CD4-positive, alpha-beta T cell (primary cell): ENCODE measurements at regions not wholly inside any gene's neighbourhood (a gene's known extent, or its start where the extent isn't known, plus 50 kb on each side); places are given as distances from the start of the nearest gene placed in this dataset.

Experiments
- ATAC-seq: fragments of 200-7000 bp; cut with Tn5 transposase; one replicate; pipeline ENCODE4 v1.10.0; 2022; ENCODE audit warnings: mild to moderate bottlenecking; ENCODE audit not compliant: poor library complexity
- CTCF ChIA-PET: fragments of 350-600 bp; sonication (Branson Sonifier 250); formaldehyde crosslinking; loops from one replicate; lab custom pipeline; 2021; ENCODE audit warnings: antibody characterized with exemption, inconsistent platforms; lab: Charles Lee
- POLR2A ChIA-PET: fragments of 350-600 bp; sonication (Branson Sonifier 250); formaldehyde crosslinking; loops from one replicate; lab custom pipeline; 2021; ENCODE audit warnings: antibody characterized with exemption, inconsistent platforms; lab: Charles Lee
- DNase-seq, 14 experiments: peaks; one replicate each; pipeline ENCODE4 v3.0.0-alpha.2; 2013 to 2020; ENCODE audit warnings: mixed read lengths in 2 of 14
- H3K27ac ChIP-seq, 2 donors: one replicate each; pipeline versions ENCODE4 v1.5.1 to v1.7.0; 2013; ENCODE audit warnings: low read length in 2 of 2, low read depth in 1 of 2, mild to moderate bottlenecking in 1 of 2
- H3K27me3 ChIP-seq, 2 experiments: 1 replicate in 1 of 2; 2 replicates in 1 of 2; pipeline versions ENCODE4 v1.6.1 to v1.7.0; 2013; ENCODE audit warnings: low read length in 2 of 2, control low read depth in 1 of 2, mild to moderate bottlenecking in 1 of 2, moderate library complexity in 1 of 2; ENCODE audit not compliant: insufficient read depth in 2 of 2, control insufficient read depth in 1 of 2
- H3K36me3 ChIP-seq: one replicate; pipeline ENCODE4 v1.6.1; 2013; ENCODE audit warnings: low read length, control low read depth; ENCODE audit not compliant: insufficient read depth
- H3K4me1 ChIP-seq: one replicate; pipeline ENCODE4 v1.6.1; 2013; ENCODE audit warnings: low read length, control low read depth; ENCODE audit not compliant: insufficient read depth
- H3K4me3 ChIP-seq: one replicate; pipeline ENCODE4 v1.5.1; 2013; ENCODE audit warnings: mild to moderate bottlenecking, low read length, moderate library complexity
- H3K9me3 ChIP-seq, 2 experiments: 1 replicate in 1 of 2; 2 replicates in 1 of 2; pipeline versions ENCODE4 v1.6.1 to v1.7.0; 2013; ENCODE audit warnings: low read length in 2 of 2, mild to moderate bottlenecking in 2 of 2, control low read depth in 1 of 2, moderate library complexity in 1 of 2; ENCODE audit not compliant: control insufficient read depth in 1 of 2, insufficient read depth in 1 of 2
- H3K27ac Mint-ChIP-seq: one replicate; pipeline ENCODE4 v1.8.0; 2020; ENCODE audit warnings: mixed read lengths
- H3K27me3 Mint-ChIP-seq: one replicate; pipeline ENCODE4 v1.8.0; 2021; ENCODE audit warnings: mixed read lengths
- H3K36me3 Mint-ChIP-seq: one replicate; pipeline ENCODE4 v1.8.0; 2021; ENCODE audit warnings: low read depth, mixed read lengths
- H3K4me1 Mint-ChIP-seq: one replicate; pipeline ENCODE4 v1.8.0; 2021; ENCODE audit warnings: low read depth, mixed read lengths
- H3K4me3 Mint-ChIP-seq: one replicate; pipeline ENCODE4 v1.8.0; 2020; ENCODE audit warnings: mild to moderate bottlenecking, mixed read lengths
- H3K9me3 Mint-ChIP-seq: one replicate; pipeline ENCODE4 v1.8.0; 2020; ENCODE audit warnings: mixed read lengths
- intact Hi-C, 2 experiments: fragments of 100-400 bp; cut with DNase I in 1 of 2; cut with micrococcal nuclease in 1 of 2; formaldehyde crosslinking; loops; one replicate each; pipeline versions ENCODE4 v1.15.1 to v1.9.0; 2023 to 2025; cut with DNase I, micrococcal nuclease
- TF ChIP-seq, protein P1 (sequence below): fragments of 200-600 bp; IDR thresholded peaks from one replicate; pipeline ENCODE4 v1.8.0; 2022; ENCODE audit warnings: antibody characterized with exemption, mild to moderate bottlenecking

DNA sequence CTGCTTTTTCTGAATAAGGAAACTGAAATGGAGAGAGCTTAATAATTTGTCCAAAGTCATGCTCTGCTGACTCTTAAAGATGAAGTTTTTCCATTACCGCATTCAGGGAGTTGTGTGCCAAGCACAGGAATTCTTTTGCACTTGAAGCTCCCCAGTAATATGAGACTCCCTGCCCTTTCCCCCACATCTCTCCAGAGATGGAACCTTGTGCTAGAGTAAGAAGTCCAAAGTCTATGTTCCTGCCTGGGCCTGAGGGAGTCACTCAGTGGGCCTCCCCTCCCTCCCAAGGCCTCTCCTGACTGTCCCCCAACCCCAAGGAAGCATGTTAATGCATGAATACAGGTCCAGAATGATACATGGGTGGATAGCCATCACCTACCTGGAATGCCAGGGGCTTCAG lies 173.3 kb upstream of the SEMA6A start:
- ChIA-PET POLR2A (no interaction called here), CTCF (no interaction called here)
- Histone ChIP-seq H3K9me3 (peaks cover 0 to 6% of the 10 kb centered on the region in 2 experiments), H3K36me3 (no peaks in the 10 kb centered on the region), H3K4me3 (no peak overlapping the region), H3K27ac (no peak overlapping the region), H3K4me1 (no peaks in the 10 kb centered on the region), H3K27me3 (no peaks in the 10 kb centered on the region)
- H3K9me3 Mint-ChIP-seq: peaks cover 3% of the 10 kb centered on the region
- H3K36me3 Mint-ChIP-seq: no peaks in the 10 kb centered on the region
- no peak overlapping the region for H3K4me3 Mint-ChIP-seq
- no peaks in the 10 kb centered on the region for H3K4me1 Mint-ChIP-seq
- H3K27me3 Mint-ChIP-seq: no peaks in the 10 kb centered on the region
- DNase-seq: no peak
- no peak for ATAC-seq
- intact Hi-C loops: no loop called here
- no peak overlapping the region for H3K27ac Mint-ChIP-seq
- TF ChIP-seq, protein P1, sequence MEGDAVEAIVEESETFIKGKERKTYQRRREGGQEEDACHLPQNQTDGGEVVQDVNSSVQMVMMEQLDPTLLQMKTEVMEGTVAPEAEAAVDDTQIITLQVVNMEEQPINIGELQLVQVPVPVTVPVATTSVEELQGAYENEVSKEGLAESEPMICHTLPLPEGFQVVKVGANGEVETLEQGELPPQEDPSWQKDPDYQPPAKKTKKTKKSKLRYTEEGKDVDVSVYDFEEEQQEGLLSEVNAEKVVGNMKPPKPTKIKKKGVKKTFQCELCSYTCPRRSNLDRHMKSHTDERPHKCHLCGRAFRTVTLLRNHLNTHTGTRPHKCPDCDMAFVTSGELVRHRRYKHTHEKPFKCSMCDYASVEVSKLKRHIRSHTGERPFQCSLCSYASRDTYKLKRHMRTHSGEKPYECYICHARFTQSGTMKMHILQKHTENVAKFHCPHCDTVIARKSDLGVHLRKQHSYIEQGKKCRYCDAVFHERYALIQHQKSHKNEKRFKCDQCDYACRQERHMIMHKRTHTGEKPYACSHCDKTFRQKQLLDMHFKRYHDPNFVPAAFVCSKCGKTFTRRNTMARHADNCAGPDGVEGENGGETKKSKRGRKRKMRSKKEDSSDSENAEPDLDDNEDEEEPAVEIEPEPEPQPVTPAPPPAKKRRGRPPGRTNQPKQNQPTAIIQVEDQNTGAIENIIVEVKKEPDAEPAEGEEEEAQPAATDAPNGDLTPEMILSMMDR: no peak

DNA sequence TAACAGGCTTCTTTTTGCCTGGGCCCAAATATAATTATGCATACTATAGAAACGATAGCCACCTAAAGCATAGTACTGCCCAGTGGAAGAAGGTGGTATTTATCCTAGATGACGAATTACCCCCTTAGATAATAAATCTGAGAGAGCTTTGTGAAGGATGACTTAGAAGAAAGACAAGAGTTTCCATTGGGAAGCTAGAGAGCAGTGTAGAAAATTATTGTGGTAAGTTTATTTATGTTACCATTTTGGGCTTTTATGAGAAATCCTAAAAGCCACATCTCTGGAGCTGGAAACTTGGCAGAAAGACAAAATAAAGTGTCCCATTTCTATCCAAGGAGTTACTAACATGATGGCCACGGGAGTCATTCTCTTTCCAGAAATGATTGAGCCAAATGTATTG lies 172.0 kb upstream of the SEMA6A start:
- ChIA-PET CTCF (interaction anchor here (0.6 kb wide), 1 partner anchor 589 kb away, joined by 3 read pairs; no protein-coding TSS in a partner anchor), POLR2A (no interaction called here)
- DNase-seq (no peak), ATAC-seq (no peak)
- H3K36me3 Mint-ChIP-seq: no peaks in the 10 kb centered on the region
- no peaks in the 10 kb centered on the region for H3K4me1 ChIP-seq
- no peaks in the 10 kb centered on the region for H3K27me3 Mint-ChIP-seq
- peaks cover 3% of the 10 kb centered on the region for H3K9me3 Mint-ChIP-seq
- H3K27me3 ChIP-seq: no peaks in the 10 kb centered on the region
- H3K36me3 ChIP-seq: no peaks in the 10 kb centered on the region
- no peaks in the 10 kb centered on the region for H3K4me1 Mint-ChIP-seq
- H3K9me3 ChIP-seq: peaks cover 0 to 6% of the 10 kb centered on the region in 2 experiments
- no peak overlapping the region for H3K27ac Mint-ChIP-seq
- H3K4me3 Mint-ChIP-seq: no peak overlapping the region
- no peak overlapping the region for H3K27ac ChIP-seq
- intact Hi-C loops: no loop called here
- TF ChIP-seq, protein P1: no peak
- no peak overlapping the region for H3K4me3 ChIP-seq

DNA sequence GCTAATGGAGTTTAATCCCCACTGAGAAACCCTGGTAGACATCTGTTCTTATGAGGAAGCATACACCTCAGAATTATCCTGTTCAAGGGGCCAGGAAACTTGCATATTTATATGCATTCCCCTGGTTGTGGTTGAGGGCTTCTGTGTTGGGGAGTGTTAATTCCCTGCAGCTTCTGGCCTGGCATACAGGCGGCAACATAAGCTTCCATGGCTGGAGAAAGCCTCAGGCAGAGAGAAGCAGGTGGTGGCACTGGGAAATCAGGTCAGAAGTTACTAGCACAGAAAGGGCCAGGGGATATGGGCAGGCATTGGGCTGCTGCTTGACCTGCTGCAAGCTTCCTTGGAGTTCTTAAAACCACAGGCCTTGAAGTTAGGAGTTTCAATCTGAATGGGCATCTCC lies 166.1 kb upstream of the SEMA6A start:
- Mint-ChIP-seq H3K27ac (no peak overlapping the region), H3K4me1 (no peaks in the 10 kb centered on the region), H3K36me3 (no peaks in the 10 kb centered on the region), H3K4me3 (no peak overlapping the region), H3K9me3 (peaks cover 3% of the 10 kb centered on the region), H3K27me3 (peaks cover 11% of the 10 kb centered on the region)
- intact Hi-C loops: no loop called here
- TF ChIP-seq, protein P1: no peak
- Histone ChIP-seq H3K9me3 (peaks cover 0 to 6% of the 10 kb centered on the region in 2 experiments), H3K27ac (no peak overlapping the region), H3K4me3 (no peak overlapping the region), H3K27me3 (no peaks in the 10 kb centered on the region), H3K36me3 (no peaks in the 10 kb centered on the region), H3K4me1 (no peaks in the 10 kb centered on the region)
- ChIA-PET CTCF (no interaction called here), POLR2A (no interaction called here)
- ATAC-seq (no peak), DNase-seq (no peak)
